Erythroblast (primary cell): ENCODE measurements at regions not wholly inside any gene's neighbourhood (a gene's known extent, or its start where the extent isn't known, plus 50 kb on each side); places are given as distances from the start of the nearest gene placed in this dataset.

ENCODE experiments used
- GATA1 ChIP-seq: IDR thresholded peaks from 2 replicates; pipeline ENCODE4 v1.6.1; 2011; ENCODE audit warnings: low read depth, mild to moderate bottlenecking, control low read depth, low read length, moderate library complexity
- POLR2A ChIP-seq: IDR thresholded peaks from 2 replicates; pipeline ENCODE4 v1.6.1; 2011; ENCODE audit warnings: mild to moderate bottlenecking, low read length

DNA sequence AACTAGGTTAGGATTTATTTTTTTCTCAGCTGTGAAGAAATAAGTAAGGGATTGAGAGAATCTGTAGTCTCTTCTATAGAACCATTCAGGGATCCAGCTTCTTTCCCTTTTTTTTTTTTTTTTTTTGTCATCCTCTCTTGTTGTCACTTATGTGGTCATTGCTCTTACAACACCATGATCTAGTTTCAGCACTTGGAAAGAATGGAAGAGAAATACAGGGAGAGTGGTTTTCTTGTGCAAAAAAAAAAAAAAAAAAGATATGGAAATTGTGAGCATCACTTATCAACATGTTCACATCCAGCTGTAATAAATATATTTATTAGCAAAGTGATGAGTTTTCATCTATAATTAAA is 599.3 kb downstream of the SLC6A15 start:
- TF ChIP-seq POLR2A (no peak), GATA1 (no peak)
